ENCODE measurements at regions not wholly inside any gene's neighbourhood (a gene's known extent, or its start where the extent isn't known, plus 50 kb on each side); places are given as distances from the start of the nearest gene placed in this dataset.

DNA sequence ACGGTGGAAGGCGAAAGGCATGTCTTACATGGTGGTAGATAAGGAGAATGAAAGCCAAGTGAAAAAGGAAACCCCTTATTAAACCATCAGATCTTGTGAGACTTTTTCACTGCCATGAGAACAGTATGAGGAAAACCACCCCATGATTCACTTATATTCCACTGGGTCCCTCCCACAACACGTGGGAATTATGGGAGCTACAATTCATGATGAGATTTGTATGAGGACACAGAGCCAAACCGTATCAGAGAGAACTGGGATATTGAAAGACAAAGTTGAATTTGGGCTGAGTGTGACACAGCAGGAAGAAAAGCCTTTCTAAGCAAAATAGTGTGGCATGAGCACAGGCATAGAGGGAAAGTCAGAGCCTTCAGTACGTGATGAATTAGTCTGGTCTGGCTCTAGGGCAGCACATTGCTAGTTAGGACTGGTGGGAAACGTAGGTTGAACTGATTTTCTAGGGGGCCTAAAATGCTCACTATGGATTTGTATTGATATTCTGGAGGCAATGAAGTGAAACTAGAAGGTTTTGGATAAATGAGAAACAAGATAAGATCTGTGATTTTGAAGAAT lies 84.8 kb upstream of the RND3 start:
- no peak overlapping the region for H3K27ac Mint-ChIP-seq (ENCODE audit: unreplicated experiment)
- Histone ChIP-seq H3K9me3 (peaks cover 2% of the 10 kb centered on the region; the same call in 1 of the 2 replicates), H3K4me1 (no peaks in the 10 kb centered on the region), H3K4me3 (ENCODE audit: low read depth, low read length) (no peak overlapping the region), H3K36me3 (ENCODE audit: control insufficient read depth, insufficient read depth, low read length) (no peaks in the 10 kb centered on the region), H3K27me3 (replicated peaks; ENCODE audit: control insufficient read depth, insufficient read depth, low read length) (no peaks in the 10 kb centered on the region)
- POLR2A ChIA-PET = no interaction called here
- intact Hi-C loops (cut with micrococcal nuclease; ENCODE audit: unreplicated experiment) = no loop called here
- peaks cover 8% of the 10 kb centered on the region for H3K4me1 Mint-ChIP-seq (ENCODE audit: low read depth, unreplicated experiment)
- CTCF ChIA-PET = no interaction called here
- no peak for DNase-seq
- peaks cover under 1% of the 10 kb centered on the region for H3K9me3 Mint-ChIP-seq (ENCODE audit: unreplicated experiment)
- BruUV-seq (replicated peaks) = no TSS peak
- TF ChIP-seq, protein P1, sequence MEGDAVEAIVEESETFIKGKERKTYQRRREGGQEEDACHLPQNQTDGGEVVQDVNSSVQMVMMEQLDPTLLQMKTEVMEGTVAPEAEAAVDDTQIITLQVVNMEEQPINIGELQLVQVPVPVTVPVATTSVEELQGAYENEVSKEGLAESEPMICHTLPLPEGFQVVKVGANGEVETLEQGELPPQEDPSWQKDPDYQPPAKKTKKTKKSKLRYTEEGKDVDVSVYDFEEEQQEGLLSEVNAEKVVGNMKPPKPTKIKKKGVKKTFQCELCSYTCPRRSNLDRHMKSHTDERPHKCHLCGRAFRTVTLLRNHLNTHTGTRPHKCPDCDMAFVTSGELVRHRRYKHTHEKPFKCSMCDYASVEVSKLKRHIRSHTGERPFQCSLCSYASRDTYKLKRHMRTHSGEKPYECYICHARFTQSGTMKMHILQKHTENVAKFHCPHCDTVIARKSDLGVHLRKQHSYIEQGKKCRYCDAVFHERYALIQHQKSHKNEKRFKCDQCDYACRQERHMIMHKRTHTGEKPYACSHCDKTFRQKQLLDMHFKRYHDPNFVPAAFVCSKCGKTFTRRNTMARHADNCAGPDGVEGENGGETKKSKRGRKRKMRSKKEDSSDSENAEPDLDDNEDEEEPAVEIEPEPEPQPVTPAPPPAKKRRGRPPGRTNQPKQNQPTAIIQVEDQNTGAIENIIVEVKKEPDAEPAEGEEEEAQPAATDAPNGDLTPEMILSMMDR (IDR thresholded peaks at IDR 0.05; ENCODE audit: insufficient read depth in 1 of 2, low read depth in 1 of 2, low read length in 1 of 2, severe bottlenecking in 1 of 2, unreplicated experiment in 1 of 2) = no peak
- no peaks in the 10 kb centered on the region for H3K36me3 Mint-ChIP-seq (ENCODE audit: insufficient read depth, unreplicated experiment)
- H3K4me3 Mint-ChIP-seq (ENCODE audit: unreplicated experiment) = no peak overlapping the region
- H3K27me3 Mint-ChIP-seq (ENCODE audit: insufficient read depth, unreplicated experiment) = no peaks in the 10 kb centered on the region

DNA sequence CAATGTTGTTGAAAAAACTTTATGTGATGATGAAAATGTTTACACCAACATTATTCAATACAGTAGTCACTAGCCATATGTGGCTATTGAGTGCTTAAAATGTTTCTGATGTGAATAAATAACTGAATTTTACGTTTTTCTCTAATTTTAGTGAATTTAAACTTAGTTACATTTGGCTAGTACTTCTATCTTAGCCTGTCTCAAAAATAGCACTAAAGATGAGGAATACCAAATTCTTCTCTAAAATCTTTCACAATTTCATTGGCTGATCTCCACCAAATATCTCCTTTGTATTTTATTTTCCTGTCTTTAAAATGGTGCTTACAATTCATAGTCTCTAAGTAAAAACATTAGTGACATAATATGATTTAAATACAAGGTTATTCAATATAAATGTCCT lies 83.7 kb upstream of the RND3 start:
- no peak overlapping the region for H3K27ac Mint-ChIP-seq (ENCODE audit: unreplicated experiment)
- POLR2A ChIA-PET = no interaction called here
- no peak overlapping the region for H3K4me3 Mint-ChIP-seq (ENCODE audit: unreplicated experiment)
- intact Hi-C loops (cut with micrococcal nuclease; ENCODE audit: unreplicated experiment) = no loop called here
- peaks cover 8% of the 10 kb centered on the region for H3K4me1 Mint-ChIP-seq (ENCODE audit: low read depth, unreplicated experiment)
- CTCF ChIA-PET = no interaction called here
- BruUV-seq (replicated peaks) = no TSS peak
- TF ChIP-seq, protein P1 (IDR thresholded peaks at IDR 0.05; ENCODE audit: insufficient read depth in 1 of 2, low read depth in 1 of 2, low read length in 1 of 2, severe bottlenecking in 1 of 2, unreplicated experiment in 1 of 2) = no peak
- H3K9me3 ChIP-seq = no peaks in the 10 kb centered on the region
- H3K27me3 Mint-ChIP-seq (ENCODE audit: insufficient read depth, unreplicated experiment) = no peaks in the 10 kb centered on the region
- H3K27me3 ChIP-seq (replicated peaks; ENCODE audit: control insufficient read depth, insufficient read depth, low read length) = no peaks in the 10 kb centered on the region
- no peaks in the 10 kb centered on the region for H3K9me3 Mint-ChIP-seq (ENCODE audit: unreplicated experiment)
- no peaks in the 10 kb centered on the region for H3K4me1 ChIP-seq
- no peak for DNase-seq
- no peaks in the 10 kb centered on the region for H3K36me3 Mint-ChIP-seq (ENCODE audit: insufficient read depth, unreplicated experiment)
- H3K36me3 ChIP-seq (ENCODE audit: control insufficient read depth, insufficient read depth, low read length) = no peaks in the 10 kb centered on the region
- no peak overlapping the region for H3K4me3 ChIP-seq (ENCODE audit: low read depth, low read length)

DNA sequence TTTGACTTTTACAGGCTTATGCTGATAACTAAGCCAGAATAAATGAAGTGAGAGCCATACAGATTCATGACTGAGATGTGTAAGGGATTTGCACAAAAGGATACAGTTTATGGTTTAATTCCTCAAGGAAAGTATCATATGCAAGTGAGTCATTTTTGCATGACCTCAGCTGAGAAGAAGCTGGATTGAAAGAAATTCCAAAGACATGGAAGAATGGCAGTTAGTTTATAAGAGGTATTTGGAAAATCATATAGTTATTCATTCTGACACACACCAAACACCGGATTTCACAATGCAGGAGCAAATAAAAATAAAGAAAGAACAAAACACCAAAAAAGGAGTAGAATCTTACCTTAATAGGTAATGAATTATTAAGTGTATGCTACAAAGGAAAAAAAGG lies 83.2 kb upstream of the RND3 start:
- no TSS peak for BruUV-seq (replicated peaks)
- Mint-ChIP-seq H3K36me3 (ENCODE audit: insufficient read depth, unreplicated experiment) (no peaks in the 10 kb centered on the region), H3K27ac (ENCODE audit: unreplicated experiment) (no peak overlapping the region), H3K9me3 (ENCODE audit: unreplicated experiment) (no peaks in the 10 kb centered on the region), H3K4me3 (ENCODE audit: unreplicated experiment) (no peak overlapping the region), H3K4me1 (ENCODE audit: low read depth, unreplicated experiment) (peaks cover 8% of the 10 kb centered on the region), H3K27me3 (ENCODE audit: insufficient read depth, unreplicated experiment) (no peaks in the 10 kb centered on the region)
- Histone ChIP-seq H3K4me1 (no peaks in the 10 kb centered on the region), H3K27me3 (replicated peaks; ENCODE audit: control insufficient read depth, insufficient read depth, low read length) (no peaks in the 10 kb centered on the region), H3K9me3 (no peaks in the 10 kb centered on the region), H3K4me3 (ENCODE audit: low read depth, low read length) (no peak overlapping the region), H3K36me3 (ENCODE audit: control insufficient read depth, insufficient read depth, low read length) (no peaks in the 10 kb centered on the region)
- CTCF ChIA-PET = no interaction called here
- intact Hi-C loops (cut with micrococcal nuclease; ENCODE audit: unreplicated experiment) = no loop called here
- POLR2A ChIA-PET = no interaction called here
- TF ChIP-seq, protein P1 (IDR thresholded peaks at IDR 0.05; ENCODE audit: insufficient read depth in 1 of 2, low read depth in 1 of 2, low read length in 1 of 2, severe bottlenecking in 1 of 2, unreplicated experiment in 1 of 2) = no peak
- no peak for DNase-seq
